CD4-positive, alpha-beta T cell treated with Interleukin-21 for 1 hour (primary cell): ENCODE measurements at regions not wholly inside any gene's neighbourhood (a gene's known extent, or its start where the extent isn't known, plus 50 kb on each side); places are given as distances from the start of the nearest gene placed in this dataset.
"Not testable (repeated sequence)": the region's sequence is repeated elsewhere in the genome, so short reads cannot be mapped to it uniquely, and the experiment has no call there.

Experiments
- DNase-seq: peaks from one replicate; pipeline ENCODE4 v3.0.0-alpha.2; 2020

DNA sequence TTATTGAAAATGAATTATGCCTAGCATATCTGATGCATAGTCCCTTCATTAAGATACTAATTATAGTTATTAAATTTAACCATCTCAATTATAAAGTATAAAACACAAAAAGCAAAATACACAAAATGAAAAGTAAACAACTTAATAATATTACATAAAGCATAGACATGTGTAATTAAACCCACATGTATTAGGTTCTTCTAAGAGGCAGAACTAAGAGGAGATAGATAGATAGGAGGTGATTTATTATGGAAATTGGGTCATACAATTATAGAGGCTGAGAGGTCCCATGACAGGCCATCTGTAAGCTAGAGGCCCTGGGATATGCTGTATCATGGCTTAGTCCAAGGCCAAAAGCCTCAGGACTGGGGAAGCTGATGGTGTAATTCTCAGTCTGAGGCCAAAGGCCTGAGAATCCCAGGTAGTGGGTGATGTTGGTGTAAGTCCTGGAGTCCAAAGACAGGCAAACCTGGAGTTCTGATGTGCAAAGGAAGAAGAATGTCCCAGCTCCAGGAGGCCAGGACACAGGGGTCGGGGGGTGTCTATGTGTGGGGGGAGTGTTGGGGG, 953.3 kb downstream of the TRHDE start:
- DNase-seq, result no peak

DNA sequence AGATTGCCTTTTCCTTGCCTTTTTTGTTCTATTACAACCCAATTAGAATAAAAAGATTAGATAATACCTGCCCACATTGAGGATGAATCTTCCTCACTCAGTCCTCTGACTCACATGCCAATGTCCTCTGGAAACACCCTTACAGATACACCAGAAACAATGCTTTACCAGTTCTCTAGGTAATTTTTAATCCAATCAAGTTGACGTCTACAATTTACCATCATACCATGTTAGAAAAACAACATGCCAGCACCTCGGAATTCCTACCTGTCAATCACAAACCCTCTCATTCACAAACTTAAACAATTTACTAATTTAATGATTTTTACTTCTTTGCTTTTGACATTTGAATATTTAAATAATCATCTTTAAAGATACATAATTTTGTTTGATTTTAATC, 953.8 kb downstream of the TRHDE start:
- no peak for DNase-seq

DNA sequence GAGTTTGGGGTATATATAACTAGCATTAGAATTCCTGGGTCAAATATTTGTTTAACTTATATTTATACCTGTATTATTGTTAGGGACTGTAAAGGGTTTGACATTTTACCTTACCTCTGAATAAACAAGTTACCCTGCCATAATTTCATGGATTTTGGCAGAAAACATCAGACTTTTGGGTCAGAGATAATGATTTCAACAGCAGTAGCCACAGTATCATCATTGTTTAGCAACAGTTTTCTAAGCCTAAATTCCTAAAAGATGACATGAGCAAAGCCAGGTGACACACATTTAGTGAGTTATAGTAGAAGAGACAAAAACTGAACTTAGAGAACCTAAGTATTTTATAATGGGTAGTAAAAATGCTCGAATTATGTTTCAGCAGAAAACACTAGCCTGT, 954.4 kb downstream of the TRHDE start:
- DNase-seq, result no peak

- DNase-seq, result not testable (repeated sequence)
Measured at GRCh38 chr12:73228828-73229227, 956.7 kb downstream of the TRHDE start.

DNA sequence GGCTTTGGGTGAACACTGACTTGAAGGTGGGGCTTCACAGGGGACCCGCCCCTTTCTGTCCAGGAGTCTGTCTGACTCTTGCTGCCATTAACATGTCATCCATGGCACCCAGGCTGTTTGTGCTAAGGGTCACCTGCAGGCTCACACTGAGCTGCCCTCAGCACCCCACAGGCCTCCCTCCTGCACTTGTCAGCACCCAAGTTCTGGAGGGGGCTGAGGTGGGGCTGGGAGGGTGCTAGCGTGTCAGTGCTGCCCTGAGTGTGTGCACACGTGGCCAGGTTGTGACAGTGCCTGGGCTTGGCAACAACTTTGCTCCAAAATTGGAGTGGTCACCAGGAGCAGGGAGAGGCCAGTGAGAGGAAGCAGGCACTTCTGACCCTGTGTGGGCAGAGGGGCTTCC, 963.2 kb downstream of the TRHDE start:
- DNase-seq, result no peak

DNA sequence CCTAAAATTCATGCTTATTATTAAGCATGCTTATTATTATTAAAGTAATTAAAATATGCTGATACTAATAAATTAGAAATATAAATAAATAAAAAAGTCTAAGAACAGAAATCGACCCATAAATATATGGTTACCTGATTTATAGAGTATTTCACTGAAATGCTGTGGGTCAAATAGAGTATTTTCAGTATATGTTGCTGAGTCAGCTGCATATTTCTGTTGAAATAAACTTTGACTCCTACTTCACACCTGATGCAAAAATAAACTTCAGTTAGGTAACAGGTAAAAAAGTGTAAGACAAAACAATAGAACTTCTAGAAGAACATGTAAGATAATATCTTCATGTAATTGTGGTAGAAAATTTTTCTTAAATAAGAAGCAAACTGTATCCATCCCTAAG, 967.9 kb downstream of the TRHDE start:
- no peak for DNase-seq

DNA sequence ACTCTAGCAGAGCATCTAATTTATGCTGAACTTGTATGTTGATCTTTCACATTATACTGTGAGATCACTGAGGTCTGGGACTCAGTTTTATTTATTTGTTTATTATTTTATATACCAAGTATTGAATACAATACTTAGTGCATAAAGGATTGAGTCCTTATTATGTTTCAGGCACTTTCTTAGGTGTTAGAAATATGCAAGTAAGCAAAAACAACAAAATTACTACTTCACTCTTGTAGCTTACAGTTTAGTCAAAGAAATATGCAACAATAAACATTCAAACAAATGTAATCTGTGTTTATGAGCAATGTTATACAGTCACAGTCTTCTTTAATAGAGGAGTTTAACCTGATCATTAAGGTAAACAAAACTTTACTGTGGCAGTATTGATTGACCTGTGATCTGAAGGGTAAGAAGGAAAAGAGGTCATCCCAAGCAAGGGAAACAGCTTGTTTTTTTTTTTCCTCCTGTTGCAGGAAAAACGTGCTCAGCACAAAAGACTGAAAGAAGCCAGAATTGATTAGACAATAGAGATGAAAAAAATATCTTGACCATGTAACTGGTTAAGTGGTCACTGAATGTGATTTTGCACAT, 990.7 kb downstream of the TRHDE start:
- DNase-seq, result no peak

DNA sequence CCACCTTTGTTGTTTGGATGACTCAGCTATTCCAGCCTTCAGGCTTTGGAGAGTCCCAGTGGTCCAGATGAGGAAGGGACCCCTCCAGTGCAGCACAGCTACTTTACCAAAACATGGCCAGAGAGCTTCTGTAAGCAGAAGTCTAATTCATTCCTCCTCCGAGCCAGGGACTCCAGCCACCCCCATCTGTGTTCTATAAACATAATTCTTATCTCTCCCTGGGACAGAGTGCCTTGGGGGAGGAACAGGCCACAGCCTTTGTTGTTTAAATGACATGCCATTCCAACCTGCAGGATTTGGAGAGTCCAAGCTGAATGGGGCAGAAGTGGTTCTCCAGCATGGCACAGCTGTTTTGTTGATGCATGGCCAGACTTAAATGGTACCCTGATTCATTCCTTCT, 994.0 kb downstream of the TRHDE start:
- DNase-seq, result no peak

- no peak for DNase-seq
Measured at GRCh38 chr12:73274976-73275375, 1002.8 kb downstream of the TRHDE start.

- DNase-seq, result no peak
Measured at GRCh38 chr12:73277971-73278370, 1005.8 kb downstream of the TRHDE start.

DNA sequence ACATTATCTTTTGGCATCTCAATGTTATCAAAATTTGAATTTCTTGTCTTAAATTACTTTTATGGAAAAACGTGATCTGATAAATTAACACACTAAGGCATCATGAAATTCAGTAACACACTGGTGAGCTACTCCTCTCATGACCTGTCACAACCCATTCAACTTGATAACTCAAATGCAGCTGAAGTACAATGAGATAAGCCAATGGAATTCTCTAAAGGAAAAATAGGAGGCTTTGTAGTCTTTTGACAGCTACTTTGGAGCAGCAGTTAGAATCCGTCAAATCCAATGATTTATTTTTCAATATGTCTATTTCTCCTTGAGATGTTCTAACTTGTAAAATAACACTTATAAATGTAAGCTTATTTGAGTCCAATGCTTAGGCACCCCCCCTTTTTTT, 1029.4 kb downstream of the TRHDE start:
- DNase-seq, result no peak

DNA sequence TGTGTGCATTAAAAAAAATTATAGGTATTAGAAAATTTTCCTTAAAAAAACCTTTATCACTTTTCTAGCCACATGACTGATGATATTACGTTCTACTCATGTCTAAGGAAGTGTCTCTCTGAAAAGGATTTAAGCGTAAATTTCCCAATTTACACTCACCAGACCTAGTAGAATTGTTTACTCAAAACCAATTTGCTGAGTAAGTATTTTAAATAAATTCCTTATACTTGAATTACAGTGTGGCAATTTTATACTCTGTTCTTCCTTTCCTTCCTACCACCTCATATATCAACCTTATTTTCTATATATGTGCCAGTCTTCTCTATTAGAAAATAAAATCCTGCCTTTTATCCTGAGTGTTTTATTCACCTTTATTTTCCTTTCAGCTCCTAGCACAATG, 1035.1 kb downstream of the TRHDE start:
- DNase-seq, result no peak

- DNase-seq, result no peak
Measured at GRCh38 chr12:73308079-73308478, 1035.9 kb downstream of the TRHDE start.

DNA sequence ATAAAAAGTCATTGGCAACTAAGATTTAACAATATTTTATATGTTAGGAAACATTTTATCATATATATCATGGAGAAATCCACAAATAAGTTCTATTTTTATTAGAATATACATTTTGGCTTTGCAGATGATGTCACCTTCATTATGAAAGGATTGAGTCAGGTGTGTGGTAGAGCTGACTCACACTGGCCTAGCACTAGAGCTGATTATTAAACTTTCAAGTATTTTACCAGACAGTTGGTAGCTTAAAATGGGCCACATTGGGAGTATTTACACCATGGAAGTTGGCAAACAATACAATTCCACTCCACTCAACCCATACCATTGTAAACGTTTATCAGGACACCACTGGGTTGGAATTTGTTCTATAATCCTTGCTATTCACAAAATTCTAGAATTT, 1036.6 kb downstream of the TRHDE start:
- DNase-seq, result no peak

DNA sequence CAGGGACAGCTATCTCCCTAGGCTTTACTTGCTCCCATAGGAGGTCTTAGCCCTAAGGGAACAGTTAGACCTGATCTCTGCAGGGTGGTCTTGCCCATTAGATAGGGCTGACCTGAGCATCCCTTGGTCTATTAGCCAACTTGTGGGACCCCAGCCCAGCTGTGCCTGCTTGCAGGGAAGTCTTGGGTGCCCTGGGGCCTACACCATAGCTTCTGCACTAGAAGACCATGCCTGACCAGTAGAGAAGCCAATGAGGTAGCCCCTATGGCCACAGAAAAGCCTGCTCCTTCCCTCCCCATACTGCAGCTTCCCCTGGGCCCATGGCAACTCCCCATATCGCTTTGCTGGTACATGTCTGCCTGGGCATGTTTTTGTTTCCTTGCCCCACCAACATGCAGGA, 1049.1 kb downstream of the TRHDE start:
- no peak for DNase-seq

DNA sequence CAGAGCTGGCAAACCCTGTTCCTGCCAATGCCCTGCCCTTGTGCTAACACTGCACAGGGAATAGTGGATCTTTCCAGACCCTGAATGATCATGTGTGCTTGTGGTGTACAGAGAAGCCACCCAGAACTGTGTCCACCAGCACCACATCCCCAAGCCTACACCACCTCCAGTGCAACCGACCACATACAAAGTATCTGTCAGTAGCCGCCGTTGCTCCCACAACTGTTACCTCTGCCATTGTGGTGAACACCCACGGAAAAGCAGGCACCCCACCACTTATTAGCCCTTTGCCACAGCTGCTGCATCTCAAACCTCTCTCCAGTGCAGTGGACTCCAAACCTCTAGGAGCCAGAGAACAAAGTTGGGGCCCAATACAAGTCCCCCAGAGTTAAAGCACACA, 1049.6 kb downstream of the TRHDE start:
- DNase-seq, result no peak

GRCh38 chr12:73330584-73331351, 1058.6 kb downstream of the TRHDE start:
- no peak for DNase-seq

DNA sequence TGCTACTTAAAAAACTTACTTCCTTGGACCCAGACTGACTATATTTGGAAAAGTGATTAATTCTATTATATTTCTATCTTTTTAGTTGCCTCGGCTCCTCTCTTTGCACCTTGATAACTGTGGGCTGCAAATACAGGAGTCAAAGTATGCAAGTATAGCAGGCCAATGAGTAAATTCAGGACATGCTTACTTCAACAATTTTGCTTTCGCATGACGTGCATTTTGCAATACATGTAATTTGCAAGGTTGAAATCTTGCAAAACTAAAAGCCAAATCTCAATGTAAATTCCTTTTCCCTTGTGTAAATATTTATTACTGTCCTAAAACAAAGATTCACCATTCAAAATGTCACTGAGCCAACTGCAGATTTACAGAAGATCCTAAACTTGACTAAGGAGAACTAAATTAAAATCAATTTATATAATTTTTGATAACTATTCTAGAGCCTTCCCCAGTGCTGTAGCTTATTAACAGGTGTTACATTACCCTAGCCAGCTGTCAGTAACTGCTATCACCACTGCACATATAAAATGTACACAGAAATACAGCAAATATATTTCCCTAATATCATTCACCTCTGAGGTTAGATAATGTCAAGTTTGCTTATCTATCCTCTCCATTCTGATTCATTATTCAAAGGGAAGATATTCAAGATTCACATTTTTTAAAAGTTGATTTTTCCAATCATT, 1069.5 kb downstream of the TRHDE start:
- no peak for DNase-seq

GRCh38 chr12:73342733-73343132, 1070.6 kb downstream of the TRHDE start:
- DNase-seq, result no peak

DNA sequence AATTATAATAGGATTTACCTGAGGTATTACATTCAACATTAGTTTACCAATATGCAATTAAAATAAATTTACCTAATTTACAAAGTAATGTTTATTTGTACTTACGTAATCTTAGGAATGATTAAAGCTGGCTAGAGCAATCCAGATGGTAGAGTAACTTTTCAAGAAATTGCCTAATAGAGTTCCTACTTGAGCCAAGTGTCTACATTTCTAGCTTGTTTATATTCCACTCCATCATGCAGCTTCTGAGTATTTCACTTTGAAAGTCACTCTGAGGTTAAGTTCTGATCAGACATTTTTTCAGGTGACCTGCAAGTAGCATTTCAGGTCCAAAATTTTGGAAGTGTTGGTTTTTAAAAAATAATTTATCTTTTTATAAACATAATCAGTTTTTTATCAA, 1080.7 kb downstream of the TRHDE start:
- no peak for DNase-seq

GRCh38 chr12:73361156-73361863, 1089.1 kb downstream of the TRHDE start:
- no peak for DNase-seq

GRCh38 chr12:73361864-73362230, 1089.7 kb downstream of the TRHDE start:
- no peak for DNase-seq

GRCh38 chr12:73362666-73363065, 1090.5 kb downstream of the TRHDE start:
- DNase-seq, result no peak
